ENCODE measurements at regions not wholly inside any gene's neighbourhood (a gene's known extent, or its start where the extent isn't known, plus 50 kb on each side); places are given as distances from the start of the nearest gene placed in this dataset.
"Not testable (repeated sequence)": the region's sequence is repeated elsewhere in the genome, so short reads cannot be mapped to it uniquely, and the experiment has no call there.

GRCh38 chr5:2874099-2874498 lies 122.6 kb upstream of the IRX2 start:
- no peak for DNase-seq

- DNase-seq: no peak
These were observed 121.2 kb upstream of the IRX2 start for GRCh38 chr5:2872676-2873075.

DNA sequence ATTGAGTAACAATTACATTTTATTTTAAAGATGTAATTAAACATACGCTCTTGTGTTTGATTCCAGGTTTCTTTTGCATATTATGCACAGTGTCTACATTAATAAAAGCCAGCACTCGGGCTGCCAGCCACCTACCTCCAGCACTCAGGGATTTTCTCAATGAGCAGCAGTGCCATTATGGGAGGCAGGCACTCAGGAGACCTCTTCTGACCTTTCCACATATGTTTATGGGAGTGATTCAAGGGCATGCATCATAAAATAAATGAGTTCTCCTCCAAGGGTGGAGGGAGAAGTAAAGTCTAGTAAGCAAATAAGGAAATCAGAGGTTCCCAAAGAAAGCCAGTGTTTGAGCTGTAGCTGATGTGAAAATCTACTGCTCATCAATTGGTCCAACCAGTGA lies 119.8 kb upstream of the IRX2 start:
- DNase-seq: no peak

- DNase-seq: no peak
These were observed 118.0 kb upstream of the IRX2 start for GRCh38 chr5:2869471-2869870.

DNA sequence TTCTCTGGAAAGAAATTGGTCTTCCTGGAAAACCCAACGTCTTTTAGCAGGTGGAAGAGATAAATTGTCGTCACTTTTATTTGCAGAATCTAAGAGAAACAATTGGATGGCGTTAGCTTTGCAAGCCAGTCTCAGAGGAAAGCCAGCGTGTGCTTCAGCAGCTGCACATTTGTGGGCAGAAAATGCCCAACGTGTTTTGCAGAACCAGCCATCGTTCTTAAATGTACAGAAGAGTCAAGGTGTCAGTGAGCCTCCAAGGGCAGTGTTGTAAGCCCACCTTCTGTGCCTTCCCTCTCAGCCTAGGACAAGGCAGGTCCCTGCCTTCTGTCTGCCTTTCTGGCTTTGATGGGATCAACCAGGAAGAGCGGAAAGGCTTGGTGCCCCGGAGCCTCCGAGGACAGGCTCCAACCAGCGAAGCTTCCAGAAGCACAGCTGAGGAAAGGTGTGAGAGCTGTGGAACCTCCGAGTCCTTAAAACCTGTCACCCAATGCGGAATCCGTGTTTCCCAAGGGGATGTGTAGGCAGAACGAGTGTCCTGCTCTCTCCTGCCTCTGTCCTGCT lies 116.0 kb upstream of the IRX2 start:
- no peak for DNase-seq

GRCh38 chr5:2866662-2867372 lies 115.3 kb upstream of the IRX2 start:
- no peak for DNase-seq

DNA sequence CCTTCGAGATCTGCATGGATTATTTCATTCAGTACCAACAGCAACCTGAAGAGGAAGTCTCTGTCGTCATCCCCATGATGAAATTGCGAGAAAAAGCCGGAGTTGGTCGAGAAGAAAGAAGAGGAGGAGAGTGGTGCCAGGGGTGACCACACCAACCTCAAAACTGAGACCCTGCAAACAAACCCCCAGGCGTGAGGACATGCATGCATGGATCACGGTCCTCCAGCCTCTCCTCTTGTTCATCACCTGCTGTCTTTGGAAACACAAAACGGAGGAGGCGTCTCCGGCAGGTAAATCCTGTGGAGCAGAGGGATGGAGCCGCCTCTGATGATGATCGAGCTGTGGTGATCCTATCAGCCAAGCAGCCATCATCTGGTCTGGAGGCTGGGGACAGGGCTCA lies 114.4 kb upstream of the IRX2 start:
- no peak for DNase-seq

DNA sequence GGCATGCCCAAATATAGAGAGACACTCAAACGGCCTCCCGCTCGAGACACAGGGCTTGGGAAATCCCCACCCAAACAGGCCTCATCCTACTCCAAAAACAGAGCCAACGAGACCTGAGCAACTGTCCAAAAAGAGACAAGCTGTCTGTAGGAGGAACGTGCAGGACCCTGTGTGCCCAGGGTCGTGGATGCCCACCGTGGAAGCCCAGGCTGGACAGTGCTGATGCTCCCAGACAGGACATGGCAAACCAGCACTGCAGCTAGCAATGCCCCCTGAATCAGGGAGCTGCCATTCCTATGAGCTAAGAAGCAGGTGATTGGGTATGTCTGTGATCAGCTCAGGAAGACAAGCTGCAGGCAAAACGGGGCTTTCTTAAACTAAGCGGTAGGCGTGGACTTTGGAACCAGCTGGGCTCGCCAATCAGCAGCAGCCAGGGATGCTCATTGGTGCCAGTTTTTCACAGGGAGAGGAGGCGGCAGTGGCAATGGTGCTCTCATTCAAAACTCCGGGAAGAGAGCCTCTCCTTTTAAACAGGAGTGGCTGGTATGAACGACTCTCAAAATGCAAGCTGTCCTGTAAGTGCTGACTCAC lies 113.1 kb upstream of the IRX2 start:
- no peak for DNase-seq

- DNase-seq: no peak
These were observed 112.4 kb upstream of the IRX2 start for GRCh38 chr5:2863675-2864433.

DNA sequence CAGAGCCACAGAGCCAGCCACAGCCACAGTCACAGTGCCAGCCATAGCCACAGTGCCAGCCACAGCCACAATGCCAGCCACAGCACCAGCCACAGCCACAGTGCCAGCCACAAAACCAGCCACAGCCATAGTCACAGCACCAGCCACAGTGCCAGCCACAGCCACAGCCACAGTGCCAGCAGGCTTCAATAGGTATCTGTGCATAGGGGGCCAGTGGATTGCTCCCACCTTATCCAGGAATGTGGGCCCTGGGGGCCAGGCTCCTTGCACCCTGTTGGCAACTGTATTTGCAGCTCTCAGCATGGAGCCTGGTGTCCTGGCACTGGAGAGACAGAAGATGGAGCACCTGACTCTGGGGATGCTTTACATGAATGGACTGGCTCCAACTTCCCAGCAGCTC lies 111.7 kb upstream of the IRX2 start:
- no peak for DNase-seq

DNA sequence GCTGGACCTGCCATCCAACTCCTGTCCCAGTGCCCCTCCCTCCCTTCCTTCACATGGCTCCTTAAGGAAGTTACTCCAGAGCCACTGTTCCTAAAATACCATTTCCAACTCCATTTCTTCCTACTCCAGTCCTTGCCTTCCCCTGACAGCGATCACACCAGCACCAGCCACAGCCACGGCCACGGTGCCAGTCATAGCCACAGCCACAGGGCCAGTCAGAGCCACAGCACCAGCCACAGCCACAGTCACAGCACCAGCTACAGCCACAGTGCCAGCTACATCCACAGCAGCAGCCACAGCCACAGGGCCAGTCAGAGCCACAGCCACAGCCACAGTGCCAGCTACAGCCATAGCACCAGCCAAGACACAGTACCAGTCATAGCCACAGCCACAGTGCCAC lies 110.7 kb upstream of the IRX2 start:
- DNase-seq: not testable (repeated sequence)

GRCh38 chr5:2861605-2862004 lies 110.1 kb upstream of the IRX2 start:
- DNase-seq: no peak

DNA sequence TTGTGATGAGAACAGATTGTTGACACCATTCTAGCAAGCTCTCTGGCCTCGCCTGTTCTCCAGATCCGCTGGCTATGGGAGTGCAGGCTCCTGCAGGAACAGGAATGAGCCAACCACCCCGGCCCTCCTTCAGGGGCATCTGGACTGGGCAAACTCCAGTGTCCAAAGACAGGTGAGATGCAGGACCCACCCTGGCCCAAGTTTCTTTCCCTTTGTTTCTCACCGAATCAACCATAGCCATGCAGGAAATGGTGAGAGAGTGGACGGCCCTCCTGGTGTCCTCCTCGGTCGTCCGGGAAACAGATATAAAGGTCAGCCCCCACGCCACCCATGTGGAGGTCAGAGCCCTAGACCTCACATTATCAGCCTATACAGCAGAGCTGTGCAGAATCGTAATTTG lies 108.6 kb upstream of the IRX2 start:
- DNase-seq: no peak

DNA sequence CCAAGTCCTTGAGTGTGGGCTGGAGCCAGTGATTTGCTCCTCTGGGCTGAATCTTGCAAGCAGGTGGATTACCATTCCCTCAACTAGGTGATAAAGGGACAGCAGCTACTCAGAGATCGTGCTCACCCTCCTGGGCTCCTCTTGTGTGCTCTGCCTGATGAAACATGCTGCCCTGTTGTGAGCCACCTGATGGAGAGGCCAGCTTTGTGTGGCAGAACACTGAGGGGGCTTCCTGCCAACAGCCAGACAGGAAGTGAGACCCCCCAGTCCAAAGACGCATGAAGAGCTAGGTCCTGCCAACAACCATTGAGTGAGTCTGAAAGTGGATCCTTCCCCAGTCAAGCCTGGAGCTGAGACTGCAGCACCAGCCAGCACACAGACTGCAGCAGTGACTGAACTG lies 106.4 kb upstream of the IRX2 start:
- no peak for DNase-seq

- DNase-seq: no peak
These were observed 104.7 kb upstream of the IRX2 start for GRCh38 chr5:2856206-2856605.

GRCh38 chr5:2852446-2852845 lies 101.0 kb upstream of the IRX2 start:
- DNase-seq: no peak

DNA sequence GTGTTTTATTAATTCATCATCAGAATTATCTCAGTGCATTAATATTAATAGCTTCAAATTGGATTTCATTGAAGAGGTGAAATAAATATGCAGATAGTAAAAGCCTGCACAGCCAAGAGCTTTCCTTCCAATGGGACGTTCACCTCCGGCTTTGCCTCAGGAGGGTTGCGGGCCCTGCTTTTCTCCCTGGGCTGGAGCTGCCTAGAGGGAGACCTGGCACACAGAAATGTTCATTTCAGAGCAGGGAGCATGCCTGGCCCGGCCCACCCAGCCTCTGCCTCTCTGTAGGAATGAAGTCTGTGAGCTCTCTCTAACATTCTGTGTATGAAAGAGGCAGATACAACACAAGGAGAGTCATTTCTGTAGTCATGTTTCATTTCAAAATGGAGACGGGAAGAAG lies 100.4 kb upstream of the IRX2 start:
- DNase-seq: no peak

- DNase-seq: no peak
These were observed 98.0 kb upstream of the IRX2 start for GRCh38 chr5:2849429-2849828.

DNA sequence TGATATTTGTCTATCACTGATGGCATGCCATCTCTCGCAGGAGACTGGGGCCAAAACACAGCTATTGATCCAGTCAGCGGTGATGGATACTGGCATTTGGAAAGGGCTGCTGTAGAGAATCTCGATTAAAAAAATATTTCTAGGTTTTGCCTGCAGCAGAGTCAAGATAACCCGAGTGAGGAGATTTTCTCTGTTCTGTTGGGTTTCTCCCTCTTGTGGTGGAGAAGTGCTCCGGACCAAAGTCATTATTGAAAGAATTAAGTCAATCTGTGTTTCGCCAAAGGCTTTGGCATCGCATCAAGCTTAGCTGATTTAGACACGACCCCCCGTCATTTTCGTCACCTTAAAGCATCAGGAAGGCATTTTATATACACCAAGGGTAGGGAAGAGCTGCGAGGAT lies 97.1 kb upstream of the IRX2 start:
- DNase-seq: no peak

DNA sequence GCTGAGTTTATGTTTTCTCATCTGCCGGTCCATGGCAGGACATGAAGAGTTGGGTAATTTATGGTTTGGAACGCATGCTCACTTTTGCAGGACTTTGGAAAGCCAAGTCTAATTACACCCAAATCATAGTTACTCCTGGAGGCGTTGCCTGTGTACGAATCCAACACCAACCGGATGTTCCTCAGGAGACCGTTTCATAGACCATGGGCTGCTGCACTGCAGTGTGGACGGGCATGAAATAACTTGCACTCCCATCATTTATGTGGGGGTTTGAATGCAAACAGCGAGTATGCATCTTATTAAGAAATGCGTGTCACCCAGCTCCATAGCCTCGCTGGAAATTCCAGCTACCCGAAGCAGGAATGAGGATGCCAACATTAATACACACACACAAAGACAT lies 96.1 kb upstream of the IRX2 start:
- DNase-seq: no peak

GRCh38 chr5:2841208-2841607 lies 89.7 kb upstream of the IRX2 start:
- DNase-seq: no peak

- no peak for DNase-seq
These were observed 89.0 kb upstream of the IRX2 start for GRCh38 chr5:2840372-2840915.

GRCh38 chr5:2836133-2836532 lies 84.7 kb upstream of the IRX2 start:
- no peak for DNase-seq

DNA sequence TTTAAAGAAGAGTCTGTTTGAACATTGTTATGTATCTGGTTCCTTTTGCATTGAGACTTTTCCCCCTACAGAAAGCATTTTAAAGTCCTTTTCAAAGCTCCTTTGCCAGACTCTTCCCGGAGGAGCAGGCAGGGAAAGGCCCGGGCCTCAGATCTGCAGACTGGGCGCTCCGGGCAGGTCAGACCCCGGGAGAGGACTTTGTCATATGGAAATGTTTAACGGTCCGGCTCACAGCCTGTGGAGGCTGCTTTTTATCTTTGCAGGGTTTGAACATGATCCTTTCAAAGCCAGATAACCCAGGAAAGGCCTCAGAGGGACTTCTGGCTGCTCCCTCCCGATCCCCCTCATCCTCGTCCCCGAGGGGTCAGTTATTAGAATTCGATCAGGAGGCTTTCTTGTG lies 82.1 kb upstream of the IRX2 start:
- no peak for DNase-seq
